HG03108 (cell line): ENCODE measurements at regions not wholly inside any gene's neighbourhood (a gene's known extent, or its start where the extent isn't known, plus 50 kb on each side); places are given as distances from the start of the nearest gene placed in this dataset.
A peak's percentile ranks its signal among the peaks of the same experiment; 100 is the strongest.
"Not testable (repeated sequence)": the region's sequence is repeated elsewhere in the genome, so short reads cannot be mapped to it uniquely, and the experiment has no call there.

Experiments
- ATAC-seq: cut with Tn5 transposase; IDR thresholded peaks from one replicate; pipeline ENCODE4 v1.9.1; 2021; ENCODE audit warnings: moderate library complexity; ENCODE audit not compliant: unreplicated experiment

GRCh38 chrX:74181976-74182375 is 122.0 kb upstream of the ZCCHC13 start:
- ATAC-seq, result not testable (repeated sequence)

DNA sequence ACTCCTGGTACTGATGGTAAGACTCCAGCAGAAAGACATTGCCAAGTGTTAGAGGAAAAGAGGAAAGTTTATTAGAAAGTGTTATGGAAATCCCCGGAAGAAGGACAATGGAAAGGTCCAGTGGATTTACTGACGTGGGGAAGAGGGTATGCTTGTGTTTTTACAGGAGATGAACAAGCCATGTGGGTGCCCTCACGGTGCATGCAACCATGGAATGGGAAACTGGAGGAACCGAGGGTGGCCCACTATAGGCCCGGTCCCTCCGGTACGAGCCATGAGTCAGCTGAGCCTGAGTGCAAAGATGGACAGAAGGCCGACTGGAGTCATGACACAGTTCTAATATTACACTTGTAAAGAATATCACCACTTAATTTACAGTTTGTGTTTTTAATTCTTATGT is 123.3 kb upstream of the ZCCHC13 start:
- no peak for ATAC-seq

- ATAC-seq, result no peak
Measured at GRCh38 chrX:74179990-74180389, 124.0 kb upstream of the ZCCHC13 start.

GRCh38 chrX:74179499-74179898 is 124.5 kb upstream of the ZCCHC13 start:
- no peak for ATAC-seq

GRCh38 chrX:74179071-74179470 is 124.9 kb upstream of the ZCCHC13 start:
- no peak for ATAC-seq

DNA sequence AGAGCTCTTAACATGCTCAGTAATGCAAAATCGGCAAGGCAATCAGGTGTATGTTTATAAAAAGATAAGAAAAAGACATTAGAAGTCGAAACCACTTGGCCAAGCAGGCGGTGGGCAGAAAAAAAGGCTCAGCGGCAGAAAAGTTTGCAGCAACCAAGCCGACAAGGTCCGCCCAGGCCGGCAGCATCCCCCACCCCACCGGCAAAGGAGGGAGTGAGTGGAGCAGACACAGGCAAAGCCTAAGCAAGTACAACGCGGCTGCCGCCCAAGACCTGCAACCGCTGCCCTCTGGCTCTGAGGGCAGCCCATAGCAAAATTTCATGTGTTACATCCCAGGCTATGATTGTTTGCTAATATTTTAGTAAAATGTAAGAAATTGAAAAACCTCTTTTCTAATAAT is 125.4 kb upstream of the ZCCHC13 start:
- ATAC-seq, result no peak

GRCh38 chrX:74171465-74171864 is 132.5 kb upstream of the ZCCHC13 start:
- ATAC-seq, result no peak

DNA sequence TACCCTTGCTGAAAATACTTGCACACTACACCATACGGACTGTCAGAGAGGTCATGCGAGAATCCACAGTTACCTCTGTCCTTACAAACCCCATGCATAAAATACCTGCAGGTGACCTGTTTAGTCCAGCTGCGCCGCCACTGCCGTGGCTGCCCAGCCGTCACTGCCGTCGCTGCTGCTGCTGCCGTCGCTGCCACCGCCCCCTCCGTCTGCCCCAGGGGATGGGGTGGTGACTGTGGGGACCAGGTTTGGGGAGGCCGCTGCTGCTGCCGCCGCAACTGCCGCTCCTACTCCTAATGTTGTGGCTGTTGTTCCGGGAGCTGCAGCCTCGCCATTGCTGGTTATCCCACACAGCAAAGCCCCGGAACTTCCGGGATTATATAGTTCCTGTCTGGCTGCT is 141.8 kb upstream of the ZCCHC13 start:
- ATAC-seq, result no peak

DNA sequence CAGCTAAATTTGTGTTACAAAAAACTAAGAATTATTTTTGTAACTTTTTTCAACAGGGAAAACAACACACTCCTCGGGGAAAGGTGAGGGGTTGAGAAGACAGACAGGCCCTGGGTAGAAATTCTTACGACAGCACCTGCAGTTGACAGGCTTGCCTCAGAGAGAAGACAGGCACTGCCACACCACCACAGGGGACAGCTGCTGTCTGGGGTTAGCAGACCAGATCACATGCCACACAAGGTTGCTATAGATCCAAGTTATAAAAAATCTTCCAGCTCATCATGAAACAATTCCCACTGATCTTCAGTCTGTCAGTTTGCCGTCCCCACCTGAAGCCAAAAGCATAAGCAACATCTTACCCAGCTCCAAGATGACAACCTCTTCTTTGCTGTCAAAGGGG is 143.2 kb upstream of the ZCCHC13 start:
- no peak for ATAC-seq

DNA sequence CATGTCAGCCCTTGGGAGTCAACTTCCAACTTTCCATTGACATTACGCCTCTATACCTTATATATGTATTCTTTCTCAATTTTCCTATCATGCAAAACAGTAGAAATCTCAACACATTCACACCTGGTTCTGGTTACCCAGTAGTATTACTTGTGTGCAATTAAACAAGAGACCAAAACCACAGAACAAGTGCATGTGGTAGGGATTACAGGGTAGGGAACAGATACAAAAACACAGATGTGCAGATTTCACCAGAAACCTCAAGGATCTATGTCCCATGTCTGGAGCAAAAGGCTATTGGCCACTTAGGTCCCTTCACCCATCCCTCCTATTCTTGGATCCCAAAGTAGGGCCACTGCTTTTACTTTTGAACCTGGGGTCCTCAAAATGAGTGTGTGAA is 143.6 kb upstream of the ZCCHC13 start:
- no peak for ATAC-seq

DNA sequence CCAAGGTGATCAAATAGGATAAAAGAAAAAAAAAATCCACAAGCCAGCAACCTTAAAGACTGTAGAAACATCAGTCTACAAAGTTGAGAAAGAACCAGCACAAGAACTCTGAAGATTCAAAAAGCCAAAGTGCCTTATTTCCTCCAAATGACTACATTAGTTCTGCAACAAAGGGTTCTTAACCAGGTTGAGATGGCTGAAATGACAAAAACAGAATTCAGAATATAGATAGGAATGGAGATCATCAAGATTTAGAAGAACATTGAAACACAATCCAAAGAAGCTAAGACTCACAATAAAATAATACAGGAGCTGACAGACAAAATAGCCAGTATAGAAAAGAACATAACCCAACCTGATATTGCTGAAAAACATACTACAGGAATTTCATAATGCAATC is 156.5 kb upstream of the ZCCHC13 start:
- no peak for ATAC-seq

- ATAC-seq, result no peak
Measured at GRCh38 chrX:74138943-74139342, 165.0 kb upstream of the ZCCHC13 start.

GRCh38 chrX:74133156-74133796 is 170.7 kb upstream of the ZCCHC13 start:
- ATAC-seq, result peak; percentile 61

DNA sequence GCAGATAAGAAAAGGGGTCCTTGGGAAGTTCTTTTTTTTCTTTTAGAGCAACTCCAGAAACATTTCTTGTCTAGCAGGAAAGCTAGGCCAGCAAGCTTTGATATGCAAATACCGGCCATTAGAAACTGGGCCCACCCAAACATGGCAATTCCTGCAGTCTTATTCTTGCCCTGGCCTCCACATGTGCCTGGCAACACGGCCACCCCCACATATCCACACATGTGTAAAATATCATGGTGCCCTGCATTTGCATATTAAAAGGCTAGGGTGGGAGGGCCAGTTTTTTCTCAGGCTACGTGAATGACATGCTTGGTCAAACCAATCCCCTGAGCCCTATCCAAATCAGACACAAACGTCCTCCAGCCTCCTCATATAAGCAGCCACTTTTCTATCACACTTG is 171.7 kb upstream of the ZCCHC13 start:
- ATAC-seq, result no peak

DNA sequence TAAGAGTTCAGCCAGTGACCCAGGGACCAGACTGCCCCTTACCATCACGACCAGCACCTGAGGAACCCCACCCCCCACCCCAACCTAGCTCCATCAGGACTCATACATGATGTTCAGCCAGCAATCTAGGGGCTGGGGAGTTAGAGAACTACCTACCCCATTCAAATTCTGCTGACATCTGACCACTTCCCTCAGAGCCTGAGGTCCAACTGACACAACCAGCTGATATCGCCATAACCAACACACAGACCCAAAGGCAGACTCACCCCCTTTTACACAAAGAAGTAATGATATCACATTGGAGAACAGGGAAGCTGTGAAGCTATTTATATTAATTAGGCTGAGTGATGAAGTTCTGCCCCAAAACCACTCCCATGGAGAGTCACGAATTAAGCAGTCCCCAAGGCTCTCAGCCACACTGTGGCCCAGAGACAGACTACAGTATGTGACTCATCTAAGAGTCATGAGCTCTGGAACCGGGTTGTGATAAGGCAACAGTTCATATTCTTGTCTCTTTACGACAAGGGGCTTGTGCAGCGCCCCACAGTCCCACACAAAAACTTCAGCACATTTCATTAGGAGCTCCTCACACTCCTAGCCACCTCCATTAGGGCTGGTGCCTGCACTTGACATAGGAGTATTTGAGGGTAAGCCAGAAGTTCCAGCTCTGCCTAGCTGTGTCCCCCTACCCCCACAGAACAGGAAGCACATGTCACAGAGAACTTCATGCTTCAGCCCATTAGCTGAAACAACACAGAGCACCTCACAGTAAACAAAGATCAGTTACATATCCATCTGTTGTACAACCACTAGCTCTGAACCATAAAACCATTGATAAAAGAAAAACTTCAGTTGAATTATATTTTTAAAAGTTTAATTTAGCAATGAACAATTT is 184.7 kb upstream of the ZCCHC13 start:
- ATAC-seq, result no peak

GRCh38 chrX:74117962-74118902 is 185.7 kb upstream of the ZCCHC13 start:
- ATAC-seq, result no peak

DNA sequence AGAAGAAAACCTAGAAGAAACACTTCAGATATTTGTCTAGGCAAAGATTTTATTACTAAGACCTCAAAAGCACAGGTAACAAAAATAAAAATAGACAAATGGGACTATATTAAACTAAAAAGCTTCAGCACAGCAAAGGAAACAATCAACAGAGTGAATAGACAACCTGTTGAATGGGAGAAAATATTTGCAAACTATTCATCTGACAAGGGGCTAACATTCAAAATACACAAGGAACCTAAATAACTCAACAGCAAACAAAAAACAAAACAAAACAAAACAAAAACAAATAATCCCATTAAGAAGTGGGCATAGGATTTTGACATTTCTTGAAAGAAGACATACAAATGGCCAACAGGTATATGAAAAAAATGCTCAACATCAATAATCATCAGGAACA is 192.7 kb upstream of the ZCCHC13 start:
- no peak for ATAC-seq

- ATAC-seq, result no peak
Measured at GRCh38 chrX:74107666-74108065, 196.3 kb upstream of the ZCCHC13 start.

- no peak for ATAC-seq
Measured at GRCh38 chrX:74104356-74105015, 199.5 kb upstream of the ZCCHC13 start.

DNA sequence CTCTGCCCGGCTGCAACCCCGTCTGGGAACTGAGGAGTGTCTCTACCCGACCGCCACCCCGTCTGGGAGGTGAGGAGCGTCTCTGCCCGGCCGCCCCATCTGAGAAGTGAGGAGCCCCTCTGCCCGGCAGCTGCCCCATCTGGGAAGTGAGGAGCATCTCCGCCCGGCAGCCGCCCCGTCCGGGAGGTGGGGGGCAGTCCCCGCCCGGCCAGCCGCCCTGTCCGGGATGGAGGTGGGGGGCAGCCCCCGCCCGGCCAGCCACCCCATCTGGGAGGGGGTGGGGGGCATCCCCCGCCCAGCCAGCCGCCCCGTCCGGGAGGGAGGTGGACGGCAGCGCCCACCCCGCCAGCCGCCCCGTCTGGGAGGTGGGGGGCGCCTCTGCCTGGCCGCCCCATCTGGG is 205.6 kb upstream of the ZCCHC13 start:
- ATAC-seq, result not testable (repeated sequence)

DNA sequence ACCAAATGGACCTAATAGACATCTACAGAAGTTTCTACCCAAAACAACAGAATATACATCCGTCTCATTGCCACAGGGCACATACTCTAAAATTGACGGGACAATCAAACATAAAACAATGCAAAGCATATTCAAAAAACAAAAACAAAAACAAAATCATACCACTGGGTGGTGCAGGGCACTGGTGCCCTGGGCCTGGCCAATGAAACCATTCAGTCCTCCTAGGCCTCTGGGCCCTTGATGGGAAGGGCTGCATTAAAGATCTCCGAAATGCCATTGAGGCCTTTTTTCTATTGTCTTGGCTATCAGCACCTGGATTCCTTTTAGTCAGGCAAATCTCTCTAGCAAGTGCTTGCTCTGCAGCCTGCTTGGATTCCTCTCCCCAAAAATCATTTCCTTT is 213.9 kb upstream of the ZCCHC13 start:
- ATAC-seq, result no peak
